Activated T-cell treated with anti-CD3 and anti-CD28 coated beads, Interleukin-2, amount 50 U/mL, for 48 hours (primary cell): ENCODE measurements at regions not wholly inside any gene's neighbourhood (a gene's known extent, or its start where the extent isn't known, plus 50 kb on each side); places are given as distances from the start of the nearest gene placed in this dataset.

Experiments used
- DNase-seq, 2 experiments: peaks; one replicate each; pipeline ENCODE4 v3.0.0-alpha.2; 2020

GRCh38 chr13:30151388-30151787 lies 156.0 kb downstream of the KATNAL1 start:
- no peak for DNase-seq

DNA sequence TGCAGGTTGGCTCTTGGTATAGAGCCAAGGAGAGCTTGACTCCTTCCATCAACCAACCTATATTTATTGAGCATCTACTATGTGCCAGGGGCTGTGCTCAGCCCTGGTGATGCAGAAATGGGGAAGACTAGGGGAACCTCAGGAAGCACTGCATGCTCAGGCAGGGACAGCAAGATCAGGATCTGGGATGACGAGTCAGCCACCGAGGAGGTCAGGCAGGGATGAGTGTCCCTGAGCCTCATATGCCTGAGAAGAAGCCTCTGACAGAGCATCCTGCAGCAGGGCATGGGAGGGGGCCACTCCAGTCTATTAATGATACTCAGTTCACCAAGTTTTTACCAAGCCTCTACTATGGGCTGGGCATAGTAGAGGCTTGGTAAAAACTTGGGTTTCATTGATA lies 158.1 kb downstream of the KATNAL1 start:
- no peak for DNase-seq

DNA sequence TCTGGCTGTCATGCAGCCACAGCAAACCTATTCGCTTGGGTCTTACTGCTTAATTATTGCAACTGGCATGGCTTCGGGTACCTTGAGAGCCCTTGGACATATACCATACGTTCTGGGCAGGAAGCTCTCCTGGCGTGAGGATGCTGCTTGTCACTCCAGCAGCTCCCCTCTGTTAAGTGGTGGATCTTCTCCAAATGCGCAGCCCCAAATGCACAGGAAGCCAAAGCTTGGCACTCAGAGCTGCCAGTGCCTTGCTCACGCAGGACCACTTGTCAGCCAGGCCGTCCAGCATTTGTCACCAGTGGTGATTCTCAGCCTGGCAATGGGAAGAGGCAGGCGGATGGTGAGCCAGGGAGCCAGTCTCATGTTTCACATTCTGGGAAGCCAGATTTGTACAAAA lies 158.6 kb downstream of the KATNAL1 start:
- DNase-seq, result no peak

DNA sequence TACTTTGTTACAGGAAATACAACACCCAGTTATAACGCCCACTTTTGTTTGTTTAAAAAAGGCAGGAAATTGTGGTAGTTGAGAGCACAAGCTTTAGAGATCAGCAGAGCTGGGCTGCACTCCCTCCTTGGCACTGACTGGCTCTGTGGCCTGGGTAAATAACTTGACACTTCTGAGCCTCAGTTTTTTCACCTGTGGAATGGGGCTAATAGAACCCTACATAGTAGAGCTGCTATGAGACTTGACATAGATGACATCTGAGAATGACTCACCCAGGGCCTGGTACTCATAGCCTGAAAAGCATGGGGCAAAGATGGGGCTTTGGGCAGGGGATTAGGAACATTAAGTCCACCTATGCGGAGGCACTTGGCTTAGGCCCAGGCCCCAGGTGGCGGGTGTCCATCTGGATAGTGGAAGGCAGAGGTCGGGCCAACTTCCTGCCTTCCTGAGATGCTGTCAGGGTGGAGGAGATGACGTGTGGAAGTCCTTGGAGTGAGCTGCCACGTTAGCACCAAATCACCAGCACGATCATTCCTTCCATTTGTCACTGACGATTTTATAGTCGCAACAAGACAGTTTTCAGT lies 159.1 kb downstream of the KATNAL1 start:
- peak; percentile 57 to 62 for DNase-seq

GRCh38 chr13:30147421-30147820 lies 159.9 kb downstream of the KATNAL1 start:
- DNase-seq, result peak in 1 of 2 experiments; percentile 26

- no peak for DNase-seq
These were observed 160.3 kb downstream of the KATNAL1 start for GRCh38 chr13:30147015-30147414.

- DNase-seq, result peak; percentile 67 to 72
These were observed 161.5 kb downstream of the KATNAL1 start for GRCh38 chr13:30145709-30146367.

DNA sequence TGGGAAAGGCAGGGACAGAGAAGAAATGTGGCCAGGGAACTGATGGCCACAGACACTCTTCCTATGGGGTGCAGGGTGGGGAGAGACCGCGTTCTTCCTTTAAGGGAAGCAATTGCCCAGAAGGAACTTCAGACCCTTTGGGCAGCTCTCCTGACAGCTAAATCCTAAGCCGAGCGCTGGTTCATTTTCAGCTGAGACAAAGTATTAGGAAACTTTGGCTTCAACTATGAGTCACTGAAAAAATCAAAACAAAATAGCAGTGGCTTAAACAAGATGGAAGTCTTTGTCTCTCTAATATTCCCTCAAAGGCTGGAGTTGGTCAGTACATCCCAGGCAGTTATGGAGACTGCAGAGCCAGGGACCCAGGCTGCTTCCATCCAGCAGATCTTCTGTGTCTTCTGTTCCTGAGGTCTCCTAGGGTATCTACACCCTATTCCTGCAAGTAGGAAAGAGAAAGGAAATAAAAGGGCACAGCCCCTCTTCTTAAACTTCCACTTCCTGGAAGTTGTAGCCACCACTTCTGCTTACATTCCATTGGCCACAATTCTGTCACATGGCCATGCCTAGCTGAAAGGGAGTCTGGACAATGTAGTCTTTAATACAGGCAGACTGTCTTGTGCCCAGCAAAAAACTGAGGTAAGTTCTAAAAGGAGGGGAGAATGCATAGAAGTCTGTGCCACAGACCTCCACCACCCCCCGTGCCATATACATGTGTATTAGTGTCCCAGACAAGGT lies 163.5 kb downstream of the KATNAL1 start:
- no peak for DNase-seq

DNA sequence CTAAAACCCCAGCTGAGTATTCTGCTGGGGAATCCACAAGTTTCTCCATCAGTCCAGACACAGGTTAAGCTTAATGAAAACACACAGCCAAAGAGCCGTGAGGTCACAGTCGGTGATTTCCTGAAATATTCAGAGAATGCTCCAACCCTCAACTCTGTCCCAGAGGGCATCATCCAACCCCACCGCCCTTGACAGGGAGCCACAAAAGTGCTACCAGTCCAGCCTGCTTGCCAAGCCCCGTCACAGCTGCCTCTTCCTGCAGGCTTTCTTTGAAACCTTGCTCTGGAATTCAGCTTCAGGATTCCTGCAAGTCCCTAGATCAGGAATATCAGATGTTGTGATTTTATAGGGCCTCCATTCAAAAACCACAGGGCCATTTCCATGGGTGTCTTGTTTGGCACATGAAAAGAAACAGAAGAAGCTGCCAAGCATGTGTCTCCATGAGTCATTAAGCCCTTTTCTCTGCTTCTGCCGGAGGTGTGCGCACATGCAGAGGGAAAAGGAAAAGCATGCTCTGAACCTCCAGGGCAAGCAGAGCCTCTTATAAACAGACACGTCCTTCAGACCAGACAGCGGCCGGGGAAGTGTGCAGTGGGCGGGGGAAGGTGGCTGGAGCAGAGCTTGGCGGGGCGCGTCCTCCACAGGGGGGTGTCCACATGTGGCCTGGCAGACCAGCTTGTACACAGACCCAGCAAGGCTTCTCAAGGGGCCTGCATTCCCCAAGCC lies 164.7 kb downstream of the KATNAL1 start:
- peak; percentile 53 to 58 for DNase-seq

DNA sequence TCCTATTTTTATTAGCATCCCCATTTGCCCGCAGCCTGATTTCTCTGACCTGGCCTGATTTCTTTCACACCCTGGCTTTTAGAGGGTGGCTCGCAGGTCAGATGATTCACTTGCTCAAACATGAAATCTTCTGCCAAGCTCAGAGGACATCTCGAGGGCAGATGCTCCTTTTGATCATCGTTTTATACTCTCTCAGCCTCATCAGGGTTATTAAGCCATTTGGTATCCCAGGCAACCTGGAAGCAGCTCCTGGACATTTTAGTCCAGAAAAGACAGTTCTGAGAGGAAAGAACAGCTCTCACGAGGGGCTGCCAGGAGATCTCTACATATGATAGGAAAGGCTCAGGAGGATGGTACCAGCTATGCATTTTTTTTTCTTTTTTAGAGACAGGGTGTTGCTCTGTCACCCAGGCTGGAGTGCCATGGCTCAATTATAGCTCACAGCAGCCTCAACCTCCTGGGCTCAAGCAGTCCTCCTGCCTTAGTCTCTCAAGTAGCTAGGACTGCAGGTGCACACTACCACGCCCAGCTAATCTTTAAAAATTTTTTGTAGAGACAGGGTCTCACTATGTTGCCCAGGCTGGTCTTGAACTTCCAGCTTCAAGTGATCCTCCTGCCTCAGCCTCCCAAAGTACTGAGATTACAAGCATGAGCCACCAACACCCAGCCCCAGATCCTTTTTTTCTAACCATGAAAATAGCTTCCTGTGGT lies 165.4 kb downstream of the KATNAL1 start:
- no peak for DNase-seq

GRCh38 chr13:30140973-30141372 lies 166.4 kb downstream of the KATNAL1 start:
- no peak for DNase-seq

- DNase-seq, result no peak
These were observed 168.8 kb downstream of the KATNAL1 start for GRCh38 chr13:30138511-30138910.

DNA sequence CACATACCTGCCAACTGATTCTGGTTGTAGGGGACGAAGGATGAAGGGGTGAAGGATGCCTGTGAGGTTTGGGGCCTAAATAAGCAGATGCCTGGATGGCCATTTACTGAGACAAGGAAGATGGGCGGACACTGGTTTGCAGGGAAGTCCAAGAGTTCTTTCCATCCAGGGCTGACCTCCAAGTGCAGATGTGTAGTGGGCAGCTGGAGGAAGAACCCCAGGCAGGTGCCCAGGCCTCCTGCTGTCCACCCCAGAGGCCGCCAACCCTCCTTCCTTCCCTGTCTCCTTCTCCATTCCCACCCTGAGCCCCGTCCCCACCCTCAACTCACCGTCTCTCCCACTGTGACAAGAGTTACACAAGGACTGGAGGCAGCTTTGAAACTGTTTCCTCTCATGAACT lies 171.5 kb downstream of the KATNAL1 start:
- DNase-seq, result no peak

DNA sequence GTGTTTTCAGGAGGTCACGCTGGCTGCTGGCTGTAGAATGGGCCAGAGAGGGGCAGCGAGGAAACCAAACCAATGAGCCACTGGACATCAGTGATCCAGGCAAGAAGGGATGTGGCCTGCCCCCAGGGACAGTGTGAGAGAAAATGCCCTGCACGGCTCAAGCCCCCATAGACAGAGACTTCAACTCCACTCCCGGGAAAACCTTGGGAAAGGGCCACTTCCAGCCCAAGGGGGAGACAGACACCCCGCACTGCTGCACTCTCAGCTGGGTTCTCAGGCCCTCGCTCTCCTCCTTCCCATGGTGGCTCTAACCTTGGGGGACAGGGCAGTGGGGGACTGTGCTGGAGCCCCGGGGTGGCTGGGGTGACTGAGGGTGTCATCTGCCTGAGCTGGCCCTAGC lies 172.0 kb downstream of the KATNAL1 start:
- no peak for DNase-seq

DNA sequence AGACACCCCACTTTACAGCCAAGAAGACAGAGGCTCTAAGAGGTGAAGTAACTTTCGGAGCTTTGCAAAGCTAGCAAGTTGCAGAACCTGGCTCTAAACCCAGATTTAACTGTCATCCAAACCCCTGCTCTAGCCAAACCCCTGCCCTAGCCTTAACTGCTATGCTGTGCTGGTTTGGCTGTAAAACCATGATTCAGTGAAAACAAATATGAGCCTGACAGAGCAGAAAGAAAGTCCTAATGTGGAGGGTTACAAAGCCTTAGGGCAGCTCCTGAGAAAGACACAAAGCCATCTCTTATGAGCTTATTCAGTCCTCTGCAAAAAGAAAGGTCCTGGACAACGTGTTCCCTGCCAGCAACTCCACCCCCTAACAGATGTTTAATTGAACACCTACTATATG lies 172.8 kb downstream of the KATNAL1 start:
- DNase-seq, result no peak

- DNase-seq, result no peak
These were observed 173.4 kb downstream of the KATNAL1 start for GRCh38 chr13:30133996-30134395.

DNA sequence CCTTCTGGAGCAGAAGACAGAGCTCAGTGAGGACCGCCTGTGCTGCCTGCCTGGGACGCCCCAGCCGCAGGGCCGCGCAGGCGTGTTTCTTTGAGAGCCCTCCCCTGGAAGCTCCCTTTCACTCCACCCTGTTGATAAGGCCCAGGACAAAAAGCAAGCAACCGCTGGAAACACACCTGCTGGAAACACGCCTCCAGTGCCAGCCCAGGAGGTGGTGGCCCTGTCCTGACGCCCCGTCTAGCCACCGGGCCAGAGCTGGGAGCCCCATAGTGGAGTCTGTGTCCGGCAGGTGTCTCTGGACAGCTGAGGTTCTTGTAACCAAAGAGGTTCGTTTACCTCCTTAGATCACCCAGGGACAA lies 173.8 kb downstream of the KATNAL1 start:
- no peak for DNase-seq

DNA sequence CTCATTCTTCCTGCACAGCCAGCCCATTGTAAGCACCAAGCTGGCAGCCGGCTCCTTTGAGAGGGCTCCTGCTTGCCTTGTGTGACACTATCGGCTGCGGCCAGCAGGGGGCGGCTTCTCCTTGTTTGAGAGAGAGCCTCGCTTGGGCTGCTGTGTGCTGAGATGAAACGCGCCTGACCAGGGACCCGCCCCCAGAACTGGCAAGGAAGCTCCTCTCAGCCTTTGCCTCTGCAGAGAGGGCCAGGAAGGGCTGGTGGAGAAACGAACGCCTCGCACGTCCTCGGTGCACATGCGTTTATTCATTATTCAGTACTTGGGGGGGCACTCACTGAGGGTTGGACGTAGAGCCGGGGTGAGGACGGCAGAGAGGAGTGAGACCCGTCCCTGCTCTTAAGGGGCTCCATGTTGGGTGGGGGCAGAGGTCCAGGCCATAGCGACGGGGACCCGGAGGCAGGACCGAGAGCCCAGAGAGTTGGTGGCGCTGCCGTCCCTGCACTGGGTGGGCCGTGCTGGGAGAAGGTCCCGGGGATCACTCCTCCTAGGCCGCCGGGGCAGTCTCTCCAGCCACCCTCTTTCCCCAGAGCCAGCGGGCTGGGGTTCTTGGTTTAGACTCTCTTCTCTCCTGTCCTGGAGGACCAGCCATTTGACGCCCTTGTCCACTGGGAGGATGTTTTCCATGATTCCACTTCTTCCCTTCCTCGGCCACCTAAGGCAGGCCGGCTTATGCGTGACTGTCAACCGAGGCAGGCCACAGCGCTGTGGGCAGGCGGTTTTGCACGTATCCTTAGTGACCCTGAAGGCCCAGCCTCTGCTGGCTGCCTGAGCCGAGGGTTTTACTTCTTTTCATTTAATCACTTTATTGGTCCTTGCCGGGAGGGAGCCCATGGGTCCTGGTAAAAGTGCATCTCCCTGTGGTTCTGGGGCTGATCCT lies 174.5 kb downstream of the KATNAL1 start:
- DNase-seq, result peak; percentile 98 to 99

GRCh38 chr13:30129411-30129810 lies 177.9 kb downstream of the KATNAL1 start:
- no peak for DNase-seq

- no peak for DNase-seq
These were observed 178.8 kb downstream of the KATNAL1 start for GRCh38 chr13:30128591-30128990.

DNA sequence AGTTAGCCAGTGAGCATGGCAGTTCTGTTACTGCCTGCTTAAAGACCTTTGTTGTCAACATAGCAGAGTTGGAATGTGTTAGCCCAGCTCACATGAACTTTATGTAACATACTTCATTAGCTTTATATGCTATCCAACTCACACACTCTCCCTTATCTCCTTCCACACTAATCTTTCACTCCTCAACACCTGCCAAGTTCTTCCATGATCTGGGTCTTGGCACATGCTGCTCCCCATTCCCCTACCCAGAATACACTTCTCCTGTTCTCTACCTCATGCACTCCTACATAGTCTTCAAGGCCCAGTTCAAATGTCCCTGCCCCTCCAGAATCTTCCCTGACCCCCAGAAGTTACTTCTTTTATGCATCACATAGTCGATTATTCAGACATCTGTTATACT lies 179.3 kb downstream of the KATNAL1 start:
- no peak for DNase-seq

DNA sequence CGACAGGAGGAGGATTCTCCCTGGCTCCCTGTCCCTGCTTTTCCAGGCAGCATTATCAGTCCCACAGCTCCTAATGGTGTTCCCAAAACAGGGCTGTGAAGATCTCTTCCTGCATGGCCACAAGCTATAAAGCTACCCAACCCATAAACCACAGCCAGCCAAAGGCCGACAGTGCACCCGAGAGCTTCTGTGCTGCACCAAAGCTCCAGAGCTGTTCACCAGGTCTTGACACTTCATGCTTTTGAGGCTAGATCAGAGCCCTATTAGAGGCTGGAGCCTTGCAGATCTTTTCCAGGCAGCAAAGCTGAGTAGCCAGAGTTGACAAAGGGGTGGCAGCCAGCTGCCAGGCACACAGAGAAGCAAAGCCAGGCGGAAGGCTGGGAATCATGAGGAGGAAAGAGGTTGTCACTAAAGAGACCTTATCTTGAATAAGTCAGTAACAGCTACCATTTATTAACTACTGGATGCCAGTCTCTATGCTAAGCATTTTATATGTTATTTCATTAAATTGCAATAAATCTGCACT lies 180.4 kb downstream of the KATNAL1 start:
- DNase-seq, result no peak
